ENCODE measurements at regions not wholly inside any gene's neighbourhood (a gene's known extent, or its start where the extent isn't known, plus 50 kb on each side); places are given as distances from the start of the nearest gene placed in this dataset.

DNA sequence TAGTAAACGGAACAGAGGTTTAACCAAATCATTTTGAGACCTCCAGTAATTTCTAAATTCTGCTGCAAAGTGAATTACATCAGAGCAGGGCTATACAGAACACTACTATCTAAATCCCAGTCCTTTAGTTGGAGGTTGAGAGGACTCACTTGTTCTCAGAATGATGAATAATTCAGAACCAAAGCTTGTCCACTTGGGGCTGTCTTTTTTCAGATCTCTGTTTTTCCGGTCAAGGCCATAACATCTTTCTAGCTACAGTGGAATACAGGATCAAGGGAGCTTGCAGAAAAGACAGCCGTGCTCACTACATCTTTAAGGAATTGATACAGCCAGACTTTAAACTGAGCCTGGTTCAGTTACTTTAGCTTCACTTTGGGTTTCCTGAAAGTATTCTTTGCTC is 194.5 kb downstream of the EFHB start:
- TF ChIP-seq EZH2 (IDR thresholded peaks at IDR 0.05; ENCODE audit: borderline replicate concordance, low read length), result no peak
- TF ChIP-seq, protein P1, sequence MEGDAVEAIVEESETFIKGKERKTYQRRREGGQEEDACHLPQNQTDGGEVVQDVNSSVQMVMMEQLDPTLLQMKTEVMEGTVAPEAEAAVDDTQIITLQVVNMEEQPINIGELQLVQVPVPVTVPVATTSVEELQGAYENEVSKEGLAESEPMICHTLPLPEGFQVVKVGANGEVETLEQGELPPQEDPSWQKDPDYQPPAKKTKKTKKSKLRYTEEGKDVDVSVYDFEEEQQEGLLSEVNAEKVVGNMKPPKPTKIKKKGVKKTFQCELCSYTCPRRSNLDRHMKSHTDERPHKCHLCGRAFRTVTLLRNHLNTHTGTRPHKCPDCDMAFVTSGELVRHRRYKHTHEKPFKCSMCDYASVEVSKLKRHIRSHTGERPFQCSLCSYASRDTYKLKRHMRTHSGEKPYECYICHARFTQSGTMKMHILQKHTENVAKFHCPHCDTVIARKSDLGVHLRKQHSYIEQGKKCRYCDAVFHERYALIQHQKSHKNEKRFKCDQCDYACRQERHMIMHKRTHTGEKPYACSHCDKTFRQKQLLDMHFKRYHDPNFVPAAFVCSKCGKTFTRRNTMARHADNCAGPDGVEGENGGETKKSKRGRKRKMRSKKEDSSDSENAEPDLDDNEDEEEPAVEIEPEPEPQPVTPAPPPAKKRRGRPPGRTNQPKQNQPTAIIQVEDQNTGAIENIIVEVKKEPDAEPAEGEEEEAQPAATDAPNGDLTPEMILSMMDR (conservative IDR thresholded peaks at IDR 0.05 in 1 of 2, IDR thresholded peaks at IDR 0.05 in 1 of 2; ENCODE audit: extremely low read depth in 1 of 2, insufficient read depth in 1 of 2, low read depth in 1 of 2, low read length in 2 of 2), result no peak

All from mammary epithelial cell (primary cell).